Activated CD4-positive, CD25-positive, alpha-beta regulatory T cell (primary cell): ENCODE measurements at regions not wholly inside any gene's neighbourhood (a gene's known extent, or its start where the extent isn't known, plus 50 kb on each side); places are given as distances from the start of the nearest gene placed in this dataset.
"Not testable (repeated sequence)": the region's sequence is repeated elsewhere in the genome, so short reads cannot be mapped to it uniquely, and the experiment has no call there.

Source experiments
- DNase-seq, 4 experiments: peaks; one replicate each; lab custom pipeline; 2025; lab: John Stamatoyannopoulos, UW

GRCh38 chr7:68176974-68177373, 1180.3 kb downstream of the TYW1 start:
- no peak for DNase-seq

- DNase-seq: no peak
Measured at GRCh38 chr7:68180761-68181160, 1184.1 kb downstream of the TYW1 start.

- DNase-seq: no peak
Measured at GRCh38 chr7:68183176-68183575, 1186.5 kb downstream of the TYW1 start.

GRCh38 chr7:68185631-68186456, 1189.2 kb downstream of the TYW1 start:
- DNase-seq: no peak

GRCh38 chr7:68187532-68187931, 1190.9 kb downstream of the TYW1 start:
- DNase-seq: no peak

- no peak for DNase-seq
Measured at GRCh38 chr7:68192941-68193340, 1196.3 kb downstream of the TYW1 start.

GRCh38 chr7:68195642-68196041, 1199.0 kb downstream of the TYW1 start:
- DNase-seq: not testable (repeated sequence)

- DNase-seq: no peak
Measured at GRCh38 chr7:68200051-68200670, 1203.5 kb downstream of the TYW1 start.

- no peak for DNase-seq
Measured at GRCh38 chr7:68203251-68203650, 1206.6 kb downstream of the TYW1 start.

GRCh38 chr7:68205826-68206225, 1209.2 kb downstream of the TYW1 start:
- no peak for DNase-seq

GRCh38 chr7:68206946-68207485, 1210.4 kb downstream of the TYW1 start:
- DNase-seq: no peak

GRCh38 chr7:68207676-68208075, 1211.0 kb downstream of the TYW1 start:
- DNase-seq: no peak

- DNase-seq: no peak
Measured at GRCh38 chr7:68209486-68209885, 1212.9 kb downstream of the TYW1 start.

- DNase-seq: no peak
Measured at GRCh38 chr7:68213838-68214237, 1217.2 kb downstream of the TYW1 start.

- DNase-seq: no peak
Measured at GRCh38 chr7:68216051-68216450, 1219.4 kb downstream of the TYW1 start.

GRCh38 chr7:68217426-68217825, 1220.8 kb downstream of the TYW1 start:
- DNase-seq: no peak

- DNase-seq: no peak
Measured at GRCh38 chr7:68218461-68218860, 1221.8 kb downstream of the TYW1 start.

GRCh38 chr7:68222311-68222710, 1225.7 kb downstream of the TYW1 start:
- DNase-seq: no peak

- no peak for DNase-seq
Measured at GRCh38 chr7:68224041-68224741, 1227.6 kb downstream of the TYW1 start.

- not testable (repeated sequence) for DNase-seq
Measured at GRCh38 chr7:68231011-68231410, 1234.4 kb downstream of the TYW1 start.

GRCh38 chr7:68235937-68236336, 1239.3 kb downstream of the TYW1 start:
- DNase-seq: no peak

- DNase-seq: no peak
Measured at GRCh38 chr7:68238204-68238805, 1241.7 kb downstream of the TYW1 start.
